GM13977 (cell line): ENCODE measurements at regions not wholly inside any gene's neighbourhood (a gene's known extent, or its start where the extent isn't known, plus 50 kb on each side); places are given as distances from the start of the nearest gene placed in this dataset.

Experiments used
- DNase-seq: peaks from one replicate; pipeline ENCODE4 v3.0.0; 2012; ENCODE audit warnings: low spot score
- in situ Hi-C: fragments of 300-500 bp; cut with MboI; formaldehyde crosslinking; loops from one replicate; pipeline ENCODE4 v1.12.0; 2022; ENCODE audit warnings: low sequenced_read_pairs, low pct_unique_long_range_greater_than_20kb, mixed read lengths, inconsistent platforms; ENCODE audit not compliant: unreplicated experiment
- TF ChIP-seq, protein P1 (sequence below): IDR thresholded peaks from 2 replicates; pipeline ENCODE4 v1.5.1; 2012; ENCODE audit warnings: mild to moderate bottlenecking, control low read depth; ENCODE audit not compliant: insufficient read depth; ENCODE audit errors: extremely low read depth, missing control alignments

DNA sequence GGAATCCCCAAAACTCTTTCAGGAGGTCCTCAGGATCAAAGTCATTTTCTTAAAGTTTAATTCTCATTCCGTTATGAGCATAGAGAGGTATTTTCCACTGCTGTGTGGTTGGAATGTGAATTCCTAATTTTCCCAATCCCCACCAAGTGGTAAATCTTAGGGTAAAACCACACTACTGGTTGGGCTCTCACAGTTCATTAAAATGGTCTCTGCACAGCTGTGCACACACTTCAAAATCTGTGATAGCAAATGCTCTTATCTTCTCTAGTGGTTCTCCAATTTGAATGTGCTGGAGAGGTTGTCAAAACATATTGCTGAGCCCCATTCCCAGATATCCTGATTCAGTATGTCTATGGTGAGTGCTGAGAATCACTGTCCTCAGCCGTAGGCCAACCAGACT is 189.1 kb downstream of the BMP4 start:
- no peak for DNase-seq
- TF ChIP-seq, protein P1, sequence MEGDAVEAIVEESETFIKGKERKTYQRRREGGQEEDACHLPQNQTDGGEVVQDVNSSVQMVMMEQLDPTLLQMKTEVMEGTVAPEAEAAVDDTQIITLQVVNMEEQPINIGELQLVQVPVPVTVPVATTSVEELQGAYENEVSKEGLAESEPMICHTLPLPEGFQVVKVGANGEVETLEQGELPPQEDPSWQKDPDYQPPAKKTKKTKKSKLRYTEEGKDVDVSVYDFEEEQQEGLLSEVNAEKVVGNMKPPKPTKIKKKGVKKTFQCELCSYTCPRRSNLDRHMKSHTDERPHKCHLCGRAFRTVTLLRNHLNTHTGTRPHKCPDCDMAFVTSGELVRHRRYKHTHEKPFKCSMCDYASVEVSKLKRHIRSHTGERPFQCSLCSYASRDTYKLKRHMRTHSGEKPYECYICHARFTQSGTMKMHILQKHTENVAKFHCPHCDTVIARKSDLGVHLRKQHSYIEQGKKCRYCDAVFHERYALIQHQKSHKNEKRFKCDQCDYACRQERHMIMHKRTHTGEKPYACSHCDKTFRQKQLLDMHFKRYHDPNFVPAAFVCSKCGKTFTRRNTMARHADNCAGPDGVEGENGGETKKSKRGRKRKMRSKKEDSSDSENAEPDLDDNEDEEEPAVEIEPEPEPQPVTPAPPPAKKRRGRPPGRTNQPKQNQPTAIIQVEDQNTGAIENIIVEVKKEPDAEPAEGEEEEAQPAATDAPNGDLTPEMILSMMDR = no peak
- in situ Hi-C loops = no loop called here

- TF ChIP-seq, protein P1 = no peak
- DNase-seq = no peak
- in situ Hi-C loops = no loop called here
Observed at GRCh38 chr14:53766601-53767000, 190.0 kb downstream of the BMP4 start.

DNA sequence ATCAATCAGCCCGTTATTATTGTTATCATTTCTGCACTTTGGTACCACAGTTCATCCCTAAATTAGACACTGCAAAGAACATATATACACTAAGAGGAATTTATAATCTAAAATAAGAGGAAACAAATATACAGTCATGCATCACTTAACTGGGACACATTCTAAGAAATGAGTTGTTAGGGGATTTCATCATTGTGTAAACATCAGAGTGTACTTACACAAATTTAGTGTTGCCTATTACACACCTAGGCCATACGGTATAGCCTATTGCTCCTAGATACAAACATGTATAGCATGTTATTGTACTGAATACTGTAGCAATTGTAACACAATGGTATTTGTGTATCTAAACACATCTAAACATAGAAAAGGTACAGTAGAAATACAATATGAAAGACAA is 190.5 kb downstream of the BMP4 start:
- in situ Hi-C loops = no loop called here
- TF ChIP-seq, protein P1 = no peak
- DNase-seq = no peak

- TF ChIP-seq, protein P1 = no peak
- DNase-seq = no peak
- in situ Hi-C loops = no loop called here
Observed at GRCh38 chr14:53764846-53765245, 191.8 kb downstream of the BMP4 start.

GRCh38 chr14:53758141-53758540 is 198.5 kb downstream of the BMP4 start:
- DNase-seq = no peak
- TF ChIP-seq, protein P1 = no peak

DNA sequence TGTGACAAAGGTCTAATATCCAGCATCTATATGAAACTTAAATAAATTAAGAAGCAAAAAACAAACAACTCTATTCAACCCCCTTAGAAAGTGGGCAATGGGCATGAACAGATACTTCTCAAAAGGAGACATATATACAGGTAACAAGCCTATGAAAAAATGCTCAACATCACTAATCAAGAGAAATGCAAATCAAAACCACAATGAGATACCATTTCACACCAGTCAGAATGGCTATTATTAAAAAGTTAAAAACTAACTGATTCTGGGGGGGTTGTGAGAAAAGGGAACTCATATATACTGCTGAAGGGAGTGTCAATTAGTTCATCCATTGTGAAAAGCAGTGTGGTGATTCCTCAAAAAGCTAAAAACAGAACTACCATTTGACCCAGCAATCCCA is 198.9 kb downstream of the BMP4 start:
- DNase-seq = no peak
- in situ Hi-C loops = no loop called here
- TF ChIP-seq, protein P1 = no peak

More at GRCh38 chr14:53758141-53758540, 198.5 kb downstream of the BMP4 start:
- in situ Hi-C loops = no loop called here

DNA sequence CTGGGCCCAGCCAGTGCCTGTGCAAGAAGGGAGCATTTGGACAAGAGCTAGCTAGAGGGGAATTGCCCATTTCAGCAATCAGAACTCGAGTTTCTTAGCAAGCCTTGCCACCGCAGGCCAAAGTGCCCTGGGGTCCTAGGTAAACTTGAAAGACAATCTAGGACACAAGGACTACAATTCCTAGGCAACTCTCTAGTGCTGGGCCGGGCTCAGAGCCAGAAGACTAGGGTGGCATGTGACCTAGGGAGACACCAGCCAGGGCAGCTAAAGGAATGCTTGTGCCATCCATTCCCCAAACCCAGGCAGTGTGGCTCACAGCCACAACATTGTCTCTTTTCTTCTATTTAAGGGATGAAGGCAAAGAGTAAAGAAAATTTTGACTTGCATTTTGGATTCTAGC is 205.0 kb downstream of the BMP4 start:
- in situ Hi-C loops = no loop called here
- no peak for DNase-seq
- TF ChIP-seq, protein P1 = no peak
